AG04450 (cell line): ENCODE measurements at regions not wholly inside any gene's neighbourhood (a gene's known extent, or its start where the extent isn't known, plus 50 kb on each side); places are given as distances from the start of the nearest gene placed in this dataset.
"Not testable (repeated sequence)": the region's sequence is repeated elsewhere in the genome, so short reads cannot be mapped to it uniquely, and the experiment has no call there.

Experiments used
- CTCF ChIA-PET: fragments of 300-600, 350-600 bp; formaldehyde crosslinking; extraction: SDS; loops from one replicate; lab custom pipeline; 2022; ENCODE audit warnings: antibody characterized with exemption, inconsistent platforms; lab: Charles Lee
- POLR2A ChIA-PET: fragments of 350-600 bp; formaldehyde crosslinking; extraction: SDS; loops from one replicate; lab custom pipeline; 2021; ENCODE audit warnings: antibody characterized with exemption, inconsistent platforms; lab: Yijun Ruan, JAX
- DNase-seq: peaks from one replicate; pipeline ENCODE4 v3.0.0-alpha.2; 2011; ENCODE audit warnings: low read depth, low spot score
- H3K27ac ChIP-seq: one replicate; pipeline ENCODE4 v1.5.1; 2012; ENCODE audit warnings: low read depth, low read length, control low read depth
- H3K27me3 ChIP-seq: one replicate; pipeline ENCODE4 v1.6.0; 2012; ENCODE audit warnings: low read length; ENCODE audit not compliant: control insufficient read depth, insufficient read depth
- H3K4me3 ChIP-seq: 2 replicates; pipeline ENCODE4 v1.5.1; 2011; ENCODE audit warnings: mild to moderate bottlenecking, low read depth, low read length, control low read depth
- H3K9me3 ChIP-seq: 2 replicates; pipeline ENCODE4 v1.5.1; 2012; ENCODE audit warnings: low read length; ENCODE audit not compliant: control insufficient read depth, insufficient read depth
- CTCF ChIP-seq: IDR thresholded peaks from 2 replicates; pipeline ENCODE4 v1.5.1; 2011; ENCODE audit warnings: low read depth, low read length, control low read depth, inconsistent platforms

GRCh38 chr14:105760691-105761344 lies 234.4 kb downstream of the TMEM121 start:
- POLR2A ChIA-PET: no interaction called here
- no peak for TF ChIP-seq CTCF
- no peak overlapping the region for H3K4me3 ChIP-seq
- no peak for DNase-seq
- H3K27ac ChIP-seq: no peak overlapping the region
- peaks cover 31% of the 10 kb centered on the region for H3K9me3 ChIP-seq
- no peaks in the 10 kb centered on the region for H3K27me3 ChIP-seq
- CTCF ChIA-PET: no interaction called here

GRCh38 chr14:105761345-105761740 lies 235.0 kb downstream of the TMEM121 start:
- H3K27me3 ChIP-seq, DNase-seq, H3K27ac ChIP-seq, CTCF ChIA-PET, POLR2A ChIA-PET, H3K4me3 ChIP-seq: not testable (repeated sequence)
- peaks cover 36% of the 10 kb centered on the region for H3K9me3 ChIP-seq

- H3K4me3 ChIP-seq: no peak overlapping the region
- POLR2A ChIA-PET: no interaction called here
- DNase-seq: no peak
- no peak for TF ChIP-seq CTCF
- no peak overlapping the region for H3K27ac ChIP-seq
- CTCF ChIA-PET: no interaction called here
- peaks cover 41% of the 10 kb centered on the region for H3K9me3 ChIP-seq
- H3K27me3 ChIP-seq: no peaks in the 10 kb centered on the region
These were observed 235.5 kb downstream of the TMEM121 start for GRCh38 chr14:105761842-105762241.

- H3K27ac ChIP-seq, H3K27me3 ChIP-seq, DNase-seq, POLR2A ChIA-PET, H3K4me3 ChIP-seq, CTCF ChIA-PET: not testable (repeated sequence)
- H3K9me3 ChIP-seq: peaks cover 45% of the 10 kb centered on the region
These were observed 235.9 kb downstream of the TMEM121 start for GRCh38 chr14:105762262-105762661.

GRCh38 chr14:105764254-105764901 lies 238.0 kb downstream of the TMEM121 start:
- peaks cover 55% of the 10 kb centered on the region for H3K9me3 ChIP-seq
- DNase-seq, H3K4me3 ChIP-seq, POLR2A ChIA-PET, H3K27ac ChIP-seq, CTCF ChIA-PET, H3K27me3 ChIP-seq: not testable (repeated sequence)

GRCh38 chr14:105765072-105765825 lies 238.9 kb downstream of the TMEM121 start:
- H3K4me3 ChIP-seq, CTCF ChIA-PET, H3K27me3 ChIP-seq, POLR2A ChIA-PET, DNase-seq, H3K27ac ChIP-seq: not testable (repeated sequence)
- peaks cover 64% of the 10 kb centered on the region for H3K9me3 ChIP-seq
